Mucosa of descending colon (tissue), 3 donors: ENCODE measurements at regions not wholly inside any gene's neighbourhood (a gene's known extent, or its start where the extent isn't known, plus 50 kb on each side); places are given as distances from the start of the nearest gene placed in this dataset.

Source experiments
- ATAC-seq: fragments of 200-7000 bp; cut with Tn5 transposase; one replicate; pipeline ENCODE4 v1.9.1; 2020; ENCODE audit warnings: mild to moderate bottlenecking, moderate library complexity
- DNase-seq, 3 donors: peaks; one replicate each; pipeline ENCODE4 v3.0.0-alpha.2; 2020
- H3K36me3 ChIP-seq: fragments of 200-600 bp; one replicate; pipeline ENCODE4 v1.8.0; 2021; ENCODE audit warnings: low read depth, mild to moderate bottlenecking
- H3K4me1 ChIP-seq: fragments of 200-600 bp; one replicate; pipeline ENCODE4 v1.8.0; 2021; ENCODE audit warnings: low read depth, mild to moderate bottlenecking
- H3K4me3 ChIP-seq: fragments of 200-600 bp; one replicate; pipeline ENCODE4 v1.8.0; 2021; ENCODE audit warnings: mild to moderate bottlenecking
- H3K9me3 ChIP-seq: fragments of 200-600 bp; one replicate; pipeline ENCODE4 v1.8.0; 2021; ENCODE audit warnings: mild to moderate bottlenecking
- intact Hi-C, 2 donors: fragments of 100-400 bp; cut with DNase I in 1 of 2; cut with micrococcal nuclease in 1 of 2; formaldehyde crosslinking; loops; one replicate each; pipeline versions ENCODE4 v1.11.0 to v1.11.1; 2022; cut with DNase I, micrococcal nuclease
- TF ChIP-seq, protein P1 (sequence below): fragments of 200-600 bp; IDR thresholded peaks from one replicate; pipeline ENCODE4 v1.8.0; 2022; ENCODE audit warnings: antibody characterized with exemption, mild to moderate bottlenecking
- donor health status: DM: no; HTN: no; CAD: no; lungs with moderate emphysema.
- donor health status: DM: no; HTN: no; CAD: no.
- donor health status: DM: no; HTN: yes; CAD: no.

- H3K36me3 ChIP-seq, result no peaks in the 10 kb centered on the region
- no peak overlapping the region for H3K4me3 ChIP-seq
- ATAC-seq (no peak), DNase-seq (no peak)
- no peaks in the 10 kb centered on the region for H3K9me3 ChIP-seq
- intact Hi-C loops, result no loop called here
- H3K4me1 ChIP-seq, result no peaks in the 10 kb centered on the region
- TF ChIP-seq, protein P1, sequence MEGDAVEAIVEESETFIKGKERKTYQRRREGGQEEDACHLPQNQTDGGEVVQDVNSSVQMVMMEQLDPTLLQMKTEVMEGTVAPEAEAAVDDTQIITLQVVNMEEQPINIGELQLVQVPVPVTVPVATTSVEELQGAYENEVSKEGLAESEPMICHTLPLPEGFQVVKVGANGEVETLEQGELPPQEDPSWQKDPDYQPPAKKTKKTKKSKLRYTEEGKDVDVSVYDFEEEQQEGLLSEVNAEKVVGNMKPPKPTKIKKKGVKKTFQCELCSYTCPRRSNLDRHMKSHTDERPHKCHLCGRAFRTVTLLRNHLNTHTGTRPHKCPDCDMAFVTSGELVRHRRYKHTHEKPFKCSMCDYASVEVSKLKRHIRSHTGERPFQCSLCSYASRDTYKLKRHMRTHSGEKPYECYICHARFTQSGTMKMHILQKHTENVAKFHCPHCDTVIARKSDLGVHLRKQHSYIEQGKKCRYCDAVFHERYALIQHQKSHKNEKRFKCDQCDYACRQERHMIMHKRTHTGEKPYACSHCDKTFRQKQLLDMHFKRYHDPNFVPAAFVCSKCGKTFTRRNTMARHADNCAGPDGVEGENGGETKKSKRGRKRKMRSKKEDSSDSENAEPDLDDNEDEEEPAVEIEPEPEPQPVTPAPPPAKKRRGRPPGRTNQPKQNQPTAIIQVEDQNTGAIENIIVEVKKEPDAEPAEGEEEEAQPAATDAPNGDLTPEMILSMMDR, result no peak
Observed at GRCh38 chr7:96447109-96447645, 125.3 kb upstream of the SLC25A13 start.

GRCh38 chr7:96441436-96442084 is 119.7 kb upstream of the SLC25A13 start:
- Histone ChIP-seq H3K36me3 (no peaks in the 10 kb centered on the region), H3K4me1 (no peaks in the 10 kb centered on the region), H3K4me3 (no peak overlapping the region), H3K9me3 (no peaks in the 10 kb centered on the region)
- TF ChIP-seq, protein P1, result no peak
- DNase-seq (no peak), ATAC-seq (no peak)
- intact Hi-C loops, result no loop called here

DNA sequence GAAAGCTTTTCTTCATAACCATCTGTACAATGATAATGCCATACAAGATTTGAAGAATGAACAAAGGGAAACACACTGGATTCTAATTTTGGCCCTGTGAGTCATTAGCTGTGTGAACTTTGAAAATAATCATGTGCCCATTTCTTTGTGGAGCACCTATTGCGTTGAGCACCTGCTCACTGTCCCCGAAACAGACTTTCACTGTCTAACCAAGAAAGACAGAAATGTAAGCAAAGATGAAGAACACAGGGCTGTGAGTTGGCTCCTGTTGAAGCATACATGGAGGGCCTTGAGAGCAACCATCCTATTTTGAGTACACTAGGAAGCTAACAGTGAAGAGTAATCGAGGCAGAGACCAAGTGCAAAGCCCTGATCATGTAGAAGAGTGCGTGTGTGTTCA is 118.4 kb upstream of the SLC25A13 start:
- intact Hi-C loops, result no loop called here
- H3K4me1 ChIP-seq, result no peaks in the 10 kb centered on the region
- DNase-seq (no peak), ATAC-seq (no peak)
- H3K36me3 ChIP-seq, result no peaks in the 10 kb centered on the region
- TF ChIP-seq, protein P1, result no peak
- H3K4me3 ChIP-seq, result no peak overlapping the region
- no peaks in the 10 kb centered on the region for H3K9me3 ChIP-seq

- ATAC-seq (no peak), DNase-seq (no peak)
- intact Hi-C loops, result no loop called here
- H3K36me3 ChIP-seq, result no peaks in the 10 kb centered on the region
- H3K9me3 ChIP-seq, result no peaks in the 10 kb centered on the region
- TF ChIP-seq, protein P1, result no peak
- H3K4me1 ChIP-seq, result no peaks in the 10 kb centered on the region
- H3K4me3 ChIP-seq, result no peak overlapping the region
Observed at GRCh38 chr7:96436880-96437279, 115.0 kb upstream of the SLC25A13 start.

GRCh38 chr7:96430356-96430755 is 108.5 kb upstream of the SLC25A13 start:
- DNase-seq (no peak), ATAC-seq (no peak)
- Histone ChIP-seq H3K4me1 (no peaks in the 10 kb centered on the region), H3K4me3 (no peak overlapping the region), H3K36me3 (no peaks in the 10 kb centered on the region), H3K9me3 (no peaks in the 10 kb centered on the region)
- TF ChIP-seq, protein P1, result no peak
- intact Hi-C loops, result no loop called here
